ENCODE measurements at regions not wholly inside any gene's neighbourhood (a gene's known extent, or its start where the extent isn't known, plus 50 kb on each side); places are given as distances from the start of the nearest gene placed in this dataset.

- Histone ChIP-seq H2AFZ (ENCODE audit: low read length) (no peak overlapping the region), H3K27ac (ENCODE audit: low read depth, low read length) (no peak overlapping the region), H3K9me3 (ENCODE audit: insufficient read depth in 2 of 2, low read depth in 1 of 2, low read length in 1 of 2) (no peaks in the 10 kb centered on the region), H3K4me2 (ENCODE audit: insufficient read depth in 1 of 2, low read depth in 2 of 2, low read length in 2 of 2) (no peak overlapping the region), H2BK120ac (replicated peaks; ENCODE audit: low read depth, low read length) (no peak overlapping the region), H3K23ac (ENCODE audit: insufficient read length) (no peak overlapping the region), H3K4me1 (replicated peaks in 1 of 4; ENCODE audit: control insufficient read depth in 3 of 4, insufficient read depth in 4 of 4, low read length in 3 of 4) (no peaks in the 10 kb centered on the region), H3K23me2 (ENCODE audit: low read depth, low read length) (no peaks in the 10 kb centered on the region), H2BK20ac (ENCODE audit: low read length) (no peak overlapping the region), H4K5ac (ENCODE audit: insufficient read length, low read depth, low read length) (no peak overlapping the region), H3K79me1 (ENCODE audit: low read depth, low read length) (no peaks in the 10 kb centered on the region), H3K9ac (replicated peaks in 1 of 4; ENCODE audit: extremely low read depth in 1 of 4, low read depth in 3 of 4, low read length in 3 of 4) (no peak overlapping the region), H3K4ac (replicated peaks; ENCODE audit: insufficient read length, low read depth, low read length) (no peak overlapping the region), H2AK5ac (ENCODE audit: low read depth, low read length) (no peak overlapping the region), H3K4me3 (ENCODE audit: extremely low read depth in 1 of 4, insufficient read depth in 2 of 4, low read depth in 3 of 4, low read length in 4 of 4) (no peak overlapping the region), H4K91ac (replicated peaks; ENCODE audit: insufficient read length, low read length) (no peak overlapping the region), H2BK5ac (ENCODE audit: low read depth, low read length) (no peak overlapping the region), H3K79me2 (ENCODE audit: control insufficient read depth in 1 of 2, insufficient read depth in 2 of 2, low read length in 2 of 2) (no peaks in the 10 kb centered on the region), H2BK12ac (ENCODE audit: low read depth, low read length) (no peak overlapping the region), H4K20me1 (replicated peaks in 1 of 2; ENCODE audit: control insufficient read depth in 1 of 2, insufficient read depth in 2 of 2, low read length in 2 of 2) (no peaks in the 10 kb centered on the region), H4K8ac (ENCODE audit: extremely low read depth, insufficient read depth, low read length) (no peak overlapping the region), H2BK15ac (ENCODE audit: low read length) (no peak overlapping the region), H3K56ac (replicated peaks; ENCODE audit: insufficient read length, low read depth, low read length) (no peak overlapping the region), H3K14ac (ENCODE audit: insufficient read length) (no peak overlapping the region), H3K36me3 (ENCODE audit: control insufficient read depth in 2 of 4, insufficient read depth in 4 of 4, low read length in 3 of 4) (no peaks in the 10 kb centered on the region), H3K18ac (ENCODE audit: extremely low read depth, low read length) (no peak overlapping the region), H3K27me3 (replicated peaks in 1 of 4; ENCODE audit: control insufficient read depth in 3 of 4, extremely low read depth in 1 of 4, insufficient read depth in 3 of 4, low read length in 3 of 4) (no peaks in the 10 kb centered on the region)
- ChIA-PET POLR2A (ENCODE audit: partially characterized antibody) (no interaction called here), CTCF (ENCODE audit: partially characterized antibody) (interaction anchor here (0.8 to 2.9 kb wide), 8 partner anchors 11 to 885 kb away, joined by 3 to 19 read pairs (median 6); no protein-coding TSS in a partner anchor)
- FAIRE-seq (no peak), DNase-seq (ENCODE audit: low read depth in 1 of 2, low spot score in 2 of 2) (peak in 1 of 2 experiments; percentile 32)
- WGBS, 2 experiments (ENCODE audit: extremely low coverage in 1 of 2, insufficient coverage in 1 of 2, insufficient read length in 1 of 2, insufficient replicate concordance in 2 of 2, low coverage in 1 of 2, low lambda C conversion rate in 2 of 2, missing lambda C conversion rate in 1 of 2), result 95% methylated on average over 3 of the region's 3 CpGs; no CpG with 5 or more reads in 1 of the 2 experiments
- TF ChIP-seq FOSL1 (IDR thresholded peaks at IDR 0.05; ENCODE audit: insufficient read depth, low read depth, low read length) (no peak), JUN (IDR thresholded peaks at IDR 0.05; ENCODE audit: low read depth, low read length) (no peak), NANOG (IDR thresholded peaks at IDR 0.05; ENCODE audit: insufficient read depth, low read depth, low read length, poor library complexity, severe bottlenecking) (no peak), CTCF (IDR thresholded peaks at IDR 0.05; ENCODE audit: control extremely low read depth in 1 of 3, insufficient read depth in 1 of 3, low read depth in 1 of 3, low read length in 3 of 3) (no peak), TAF1 (IDR thresholded peaks at IDR 0.05; ENCODE audit: low read depth, low read length) (no peak), SAP30 (IDR thresholded peaks at IDR 0.05; ENCODE audit: insufficient read depth, insufficient replicate concordance, low read length) (no peak), KDM5A (IDR thresholded peaks at IDR 0.05; ENCODE audit: low read length) (no peak), MAX (IDR thresholded peaks at IDR 0.05) (no peak), PHF8 (conservative IDR thresholded peaks at IDR 0.05; ENCODE audit: low read depth, low read length) (no peak), SP4 (IDR thresholded peaks at IDR 0.05; ENCODE audit: low read length) (no peak), CREB1 (IDR thresholded peaks at IDR 0.05) (no peak), EGR1 (IDR thresholded peaks at IDR 0.05; ENCODE audit: borderline replicate concordance, low read depth, low read length) (no peak), SRF (IDR thresholded peaks at IDR 0.05; ENCODE audit: low read depth, low read length) (no peak)
Measured at GRCh38 chr4:26001413-26001812, 87.4 kb downstream of the SMIM20 start.

All from H1 (cell line).